ENCODE measurements at regions not wholly inside any gene's neighbourhood (a gene's known extent, or its start where the extent isn't known, plus 50 kb on each side); places are given as distances from the start of the nearest gene placed in this dataset.

- Histone ChIP-seq H3K27me3 (no peaks in the 10 kb centered on the region), H3K36me3 (no peaks in the 10 kb centered on the region), H3K4me3 (no peak overlapping the region), H3K9me3 (no peaks in the 10 kb centered on the region), H3K27ac (no peak overlapping the region), H3K4me1 (no peaks in the 10 kb centered on the region)
- TF ChIP-seq CTCF (IDR thresholded peaks at IDR 0.05) = no peak
- no peak for DNase-seq
- intact Hi-C loops (cut with DNase I; ENCODE audit: low total_unique reads) = no loop called here
Measured at GRCh38 chr3:176919836-176920765, 277.2 kb downstream of the TBL1XR1 start.

GRCh38 chr3:176916777-176917176, 280.5 kb downstream of the TBL1XR1 start:
- DNase-seq = no peak
- no peak for TF ChIP-seq CTCF (IDR thresholded peaks at IDR 0.05)
- Histone ChIP-seq H3K27ac (no peak overlapping the region), H3K4me3 (no peak overlapping the region), H3K9me3 (no peaks in the 10 kb centered on the region), H3K36me3 (no peaks in the 10 kb centered on the region), H3K27me3 (no peaks in the 10 kb centered on the region), H3K4me1 (no peaks in the 10 kb centered on the region)
- intact Hi-C loops (cut with DNase I; ENCODE audit: low total_unique reads) = no loop called here

DNA sequence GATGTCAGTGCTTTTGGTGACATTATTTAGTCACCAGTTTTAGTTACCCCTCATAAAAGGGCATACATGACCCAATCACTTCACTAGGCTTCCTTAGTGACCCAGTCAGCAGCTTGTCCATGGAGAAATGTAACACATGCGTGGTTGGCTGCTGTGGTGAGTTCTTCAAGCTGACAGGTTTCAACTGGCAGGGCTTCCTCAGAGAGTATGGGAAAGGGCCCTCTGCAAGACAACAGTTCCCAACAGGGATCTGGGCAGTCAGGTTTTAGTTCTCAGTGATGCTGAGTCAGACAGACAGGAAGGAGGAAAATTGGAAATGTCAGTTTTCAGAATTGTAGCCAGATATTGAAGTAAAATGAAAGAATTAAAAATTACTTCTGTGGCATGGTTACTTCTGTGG, 282.5 kb downstream of the TBL1XR1 start:
- TF ChIP-seq CTCF (IDR thresholded peaks at IDR 0.05) = no peak
- intact Hi-C loops (cut with DNase I; ENCODE audit: low total_unique reads) = no loop called here
- no peak for DNase-seq
- no peaks in the 10 kb centered on the region for H3K9me3 ChIP-seq
- H3K27me3 ChIP-seq = no peaks in the 10 kb centered on the region
- no peak overlapping the region for H3K4me3 ChIP-seq
- no peaks in the 10 kb centered on the region for H3K4me1 ChIP-seq
- H3K27ac ChIP-seq = no peak overlapping the region
- no peaks in the 10 kb centered on the region for H3K36me3 ChIP-seq

DNA sequence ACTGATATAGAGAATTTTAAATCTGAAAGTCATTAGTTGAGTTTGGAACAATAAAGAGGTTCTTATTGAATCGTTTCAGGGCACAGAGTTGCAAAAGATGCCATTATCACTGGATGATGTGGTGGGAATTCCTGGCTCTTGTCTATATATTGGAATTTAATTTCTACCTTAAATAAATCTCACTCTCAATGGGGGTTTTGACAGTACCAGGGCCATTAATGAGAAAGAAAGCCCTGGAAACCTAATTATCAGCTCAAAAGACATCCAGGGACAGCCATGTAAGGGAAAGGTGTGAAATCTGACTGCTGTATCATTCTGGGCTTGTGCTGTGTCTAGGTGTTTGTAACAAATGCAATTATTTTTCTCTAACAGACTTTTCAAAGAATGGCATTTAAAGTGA, 285.7 kb downstream of the TBL1XR1 start:
- no peaks in the 10 kb centered on the region for H3K27me3 ChIP-seq

DNA sequence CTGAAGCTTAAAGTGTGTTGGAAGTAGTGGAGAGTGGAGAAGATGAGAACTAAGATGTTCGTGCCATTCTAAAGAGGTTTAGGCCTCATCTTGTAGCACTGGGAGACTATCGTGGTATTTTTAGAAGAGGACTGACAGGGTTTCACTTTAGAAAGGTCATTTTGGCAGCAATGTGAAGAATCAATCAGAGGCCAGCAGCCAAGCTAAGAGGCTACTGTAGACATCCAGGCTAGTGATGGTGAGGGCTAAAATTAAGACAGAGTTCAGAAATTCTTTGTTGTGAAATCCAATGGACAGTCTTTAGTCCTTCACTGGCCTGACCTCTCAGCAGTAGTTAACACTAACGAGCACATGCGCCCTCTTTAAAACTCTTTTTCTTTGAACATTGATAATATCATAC, 288.2 kb downstream of the TBL1XR1 start:
- H3K36me3 ChIP-seq = no peaks in the 10 kb centered on the region
- no peak overlapping the region for H3K27ac ChIP-seq
- H3K4me1 ChIP-seq = peaks cover 0 to 29% (median 8%) of the 10 kb centered on the region in 4 donors
- intact Hi-C loops (cut with DNase I; ENCODE audit: low total_unique reads) = no loop called here
- no peak overlapping the region for H3K4me3 ChIP-seq
- TF ChIP-seq CTCF (IDR thresholded peaks at IDR 0.05) = no peak
- H3K27me3 ChIP-seq = no peaks in the 10 kb centered on the region
- DNase-seq = no peak
- no peaks in the 10 kb centered on the region for H3K9me3 ChIP-seq

More for the DNA sequence above, 285.7 kb downstream of the TBL1XR1 start:
- peaks cover 0 to 4% (median 3%) of the 10 kb centered on the region in 4 donors for H3K4me1 ChIP-seq
- H3K4me3 ChIP-seq = no peak overlapping the region
- intact Hi-C loops (cut with DNase I; ENCODE audit: low total_unique reads) = no loop called here
- TF ChIP-seq CTCF (IDR thresholded peaks at IDR 0.05) = no peak
- no peak overlapping the region for H3K27ac ChIP-seq
- DNase-seq = no peak
- H3K36me3 ChIP-seq = no peaks in the 10 kb centered on the region
- H3K9me3 ChIP-seq = no peaks in the 10 kb centered on the region
